DMS79 treated with DMSO at 0.1 percent for 48 hours (cell line): ENCODE measurements at regions not wholly inside any gene's neighbourhood (a gene's known extent, or its start where the extent isn't known, plus 50 kb on each side); places are given as distances from the start of the nearest gene placed in this dataset.
"Not testable (repeated sequence)": the region's sequence is repeated elsewhere in the genome, so short reads cannot be mapped to it uniquely, and the experiment has no call there.

Experiments
- DNase-seq: peaks from one replicate; lab custom pipeline; 2025; lab: John Stamatoyannopoulos, UW

DNA sequence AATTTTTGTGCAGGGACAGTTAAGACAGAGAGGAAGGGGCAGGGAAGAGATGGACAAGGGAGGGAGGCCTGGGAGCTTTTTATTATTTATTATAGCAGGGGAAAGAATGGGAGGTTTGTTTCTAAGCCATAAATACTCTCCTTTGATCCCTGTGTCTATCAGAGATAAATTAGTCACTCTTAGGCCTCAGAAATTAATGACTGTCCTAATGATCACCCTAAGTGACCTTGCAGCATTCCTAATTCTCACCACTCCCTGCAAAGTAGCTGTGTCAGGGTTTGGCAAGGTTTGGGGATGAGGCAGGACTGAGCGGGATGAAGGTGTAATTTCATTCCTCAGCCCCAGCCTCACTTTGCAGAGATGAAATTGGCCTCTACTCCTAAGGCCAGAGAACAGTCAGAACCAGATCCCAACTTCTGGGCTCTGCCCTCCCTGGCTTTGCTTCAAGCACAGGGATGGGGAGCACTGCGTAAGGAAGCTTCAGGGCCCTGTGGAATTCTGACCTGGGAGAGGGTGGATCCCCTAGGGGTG is 95.0 kb downstream of the TMEM17 start:
- DNase-seq, result no peak

DNA sequence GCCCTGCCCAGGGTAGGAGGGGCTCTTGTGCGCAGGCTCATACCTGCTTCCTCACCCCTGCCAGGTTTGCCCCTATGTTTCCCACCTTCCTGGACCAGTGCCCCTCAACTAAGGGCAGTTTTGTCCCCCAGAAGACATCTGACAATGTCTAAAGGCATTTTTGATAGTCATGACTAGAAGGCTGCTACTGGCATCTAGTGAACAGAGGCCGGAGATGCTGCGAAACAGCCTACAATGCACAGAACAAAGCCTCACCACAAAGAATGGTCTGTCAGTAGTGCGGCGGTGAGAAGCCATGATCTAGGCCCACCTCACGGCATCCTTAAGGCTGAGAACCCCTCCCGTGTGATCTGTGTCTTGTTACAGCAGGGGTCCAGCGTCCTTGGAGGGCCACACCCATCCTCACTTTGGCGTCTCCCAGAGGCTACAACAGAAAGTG is 96.0 kb downstream of the TMEM17 start:
- no peak for DNase-seq

DNA sequence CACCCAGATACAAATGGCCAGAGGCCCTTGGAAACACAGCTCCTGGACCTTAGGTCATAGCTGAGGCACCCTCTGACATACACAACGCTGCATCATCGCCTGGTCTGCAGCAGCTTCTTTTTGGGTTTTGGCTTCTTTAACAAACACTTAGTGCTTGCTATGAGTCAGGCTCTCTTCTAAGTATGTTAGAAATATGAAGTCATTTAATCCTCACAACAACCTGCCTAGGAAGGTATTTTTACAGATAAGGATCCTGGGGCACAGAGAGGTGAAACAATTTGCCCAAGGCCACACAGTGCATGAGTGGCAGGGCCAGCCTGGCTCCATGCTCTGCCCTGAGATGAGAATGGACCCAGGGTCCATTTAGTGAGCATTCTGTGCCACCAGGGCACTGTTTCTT is 96.6 kb downstream of the TMEM17 start:
- DNase-seq, result no peak

DNA sequence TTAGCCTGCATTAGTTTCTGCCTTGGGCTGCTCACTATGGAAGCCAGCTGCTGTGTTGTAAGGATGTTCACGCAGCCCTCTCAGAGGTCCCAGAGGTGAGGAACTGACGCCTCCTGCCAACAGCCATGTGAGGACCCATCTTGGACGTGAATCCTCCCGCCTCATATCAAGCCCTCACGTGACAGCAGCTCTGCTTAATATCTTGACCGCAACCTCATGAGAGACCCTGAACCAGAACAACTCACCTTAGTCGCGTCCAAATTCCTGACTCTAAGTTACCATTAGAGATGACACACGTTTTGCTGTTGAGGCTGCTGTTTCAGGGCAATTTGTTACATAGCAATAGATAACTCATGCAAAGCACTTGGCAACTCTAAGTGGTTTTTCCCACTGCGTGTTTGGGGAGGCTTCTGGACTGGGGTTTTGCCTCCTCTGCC is 97.7 kb downstream of the TMEM17 start:
- no peak for DNase-seq

DNA sequence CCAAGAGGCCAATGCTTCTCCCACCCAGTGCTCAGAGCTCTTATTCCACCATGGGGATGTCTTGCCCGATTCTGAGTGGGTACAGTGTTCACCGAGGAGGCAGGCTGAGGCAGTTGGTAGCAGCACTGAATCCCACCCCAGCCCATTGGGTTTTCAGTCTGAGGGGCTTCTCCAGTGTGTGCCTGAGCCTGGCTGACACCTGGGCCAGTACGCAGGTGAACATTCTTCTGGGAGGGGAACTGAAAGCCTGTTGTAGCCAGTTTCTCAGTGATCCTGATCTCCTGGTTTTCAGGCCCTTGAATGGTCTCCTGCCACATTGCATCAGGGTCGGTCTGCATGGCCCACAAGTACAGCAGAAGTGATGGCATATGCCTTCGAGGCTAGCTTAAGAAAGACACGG is 98.2 kb downstream of the TMEM17 start:
- DNase-seq, result no peak

DNA sequence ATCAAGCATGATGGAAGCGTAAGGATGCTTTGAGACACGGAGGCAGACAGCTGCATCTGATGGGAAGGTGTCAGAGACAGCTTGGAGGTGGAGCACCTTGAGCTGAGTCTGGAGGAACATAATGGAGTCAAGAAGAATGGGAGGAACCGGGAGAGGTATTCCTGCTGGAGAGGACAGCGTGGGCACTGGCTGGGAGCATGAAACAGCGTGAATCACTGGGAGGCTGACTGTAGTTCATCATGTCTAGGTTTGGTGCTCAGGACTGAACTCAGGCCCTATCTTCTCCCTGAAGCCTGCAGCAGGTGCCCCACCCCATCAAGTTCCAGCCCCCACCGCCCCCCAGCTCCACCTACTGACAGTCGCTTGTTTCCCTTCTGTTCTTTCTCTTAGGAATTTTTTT is 98.6 kb downstream of the TMEM17 start:
- no peak for DNase-seq

DNA sequence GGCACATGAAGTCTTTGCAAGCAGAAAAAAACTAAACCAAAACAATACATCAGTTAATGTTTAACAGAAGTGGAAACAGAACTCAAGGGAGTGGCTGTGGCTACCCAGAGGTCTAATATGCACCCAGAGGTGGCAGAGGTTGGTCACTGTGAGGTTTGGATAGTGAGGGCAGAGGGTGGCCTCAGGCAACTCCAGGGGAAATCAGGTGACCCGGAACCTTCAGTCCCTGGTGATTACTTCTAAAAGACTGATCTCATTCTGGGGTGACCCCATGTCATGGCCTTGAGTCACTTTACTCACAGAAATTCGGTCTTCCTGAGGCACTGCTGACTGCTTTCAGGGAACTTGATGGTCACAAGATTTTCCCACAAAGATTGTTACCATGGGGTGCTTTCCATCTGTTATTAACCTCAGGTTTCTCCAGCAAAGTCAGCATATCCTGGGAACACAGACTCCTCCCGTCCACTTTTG is 99.4 kb downstream of the TMEM17 start:
- DNase-seq, result no peak

DNA sequence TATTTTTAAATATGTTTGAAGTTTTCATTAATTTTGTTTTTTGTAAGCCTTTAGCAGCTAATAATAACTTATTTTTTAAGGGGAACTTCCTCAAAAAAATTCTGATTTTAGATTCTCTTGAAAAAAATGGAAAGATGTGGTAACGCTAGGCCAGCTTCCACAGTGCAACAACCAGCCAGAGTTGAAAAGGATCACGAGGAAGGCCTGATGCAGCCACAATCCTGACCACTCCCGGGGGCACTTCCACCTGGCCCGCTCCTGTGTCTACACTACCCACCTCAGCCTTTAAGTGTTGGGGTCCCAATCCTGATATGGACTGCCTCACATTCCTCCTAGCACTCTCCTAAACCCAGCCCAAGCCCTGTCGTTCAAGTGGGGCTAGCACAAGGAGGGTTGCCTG is 101.1 kb downstream of the TMEM17 start:
- no peak for DNase-seq

DNA sequence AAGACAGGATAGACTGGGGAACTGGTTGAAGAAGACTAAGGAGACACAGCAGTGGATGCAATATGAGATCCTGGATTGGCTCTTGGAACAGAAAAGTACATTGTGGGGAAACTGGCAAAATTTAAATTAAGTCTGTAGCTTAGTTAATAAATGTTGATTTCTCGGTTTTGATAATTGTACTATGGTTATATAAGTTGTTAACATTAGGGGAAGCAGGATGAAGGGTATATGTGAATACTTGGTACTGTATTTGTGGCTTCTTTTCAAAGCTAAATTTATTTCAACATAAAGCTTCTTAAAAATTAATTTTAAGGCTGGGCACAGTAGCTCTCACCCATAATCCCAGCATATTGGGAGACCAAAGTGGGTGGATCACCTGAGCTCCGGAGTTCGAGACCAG is 103.8 kb downstream of the TMEM17 start:
- no peak for DNase-seq

DNA sequence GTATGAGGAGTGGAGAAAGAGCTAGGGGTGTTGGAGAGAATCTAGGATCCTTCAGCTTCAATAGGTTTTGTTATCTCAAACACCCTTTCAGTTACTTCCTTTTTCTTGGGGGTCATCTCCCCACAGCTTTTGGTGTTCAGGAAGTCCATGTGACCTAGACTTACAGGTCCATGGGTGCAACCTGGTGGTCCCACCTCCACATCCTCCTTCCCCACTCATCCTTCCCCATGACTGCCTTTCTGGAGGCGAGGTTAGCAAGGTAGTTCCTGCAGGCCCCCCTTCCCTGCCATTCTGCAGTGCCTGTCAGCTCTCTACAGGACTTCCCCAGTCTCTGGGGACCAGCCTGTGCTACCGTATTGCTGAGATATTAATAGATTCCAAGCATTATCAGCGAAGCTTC is 107.6 kb downstream of the TMEM17 start:
- DNase-seq, result no peak

DNA sequence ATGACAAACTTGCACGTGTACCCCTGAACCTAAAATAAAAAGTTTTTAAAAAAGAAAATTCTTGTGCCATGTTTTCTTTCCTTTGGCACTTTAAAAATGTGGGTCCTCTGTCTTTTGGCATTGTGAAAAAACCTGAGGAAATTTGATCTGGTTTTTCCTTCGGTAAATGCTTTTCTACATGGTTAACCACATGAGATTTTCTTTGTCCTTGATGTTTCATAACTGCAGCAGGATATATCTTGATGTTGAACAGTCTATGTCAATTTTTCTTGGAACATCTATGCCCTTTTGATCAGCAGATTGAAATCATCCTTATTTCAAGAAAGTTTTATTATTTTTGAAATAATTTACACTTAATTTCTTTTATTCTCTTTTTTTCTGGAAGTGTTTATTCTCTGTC is 109.1 kb downstream of the TMEM17 start:
- DNase-seq, result no peak

DNA sequence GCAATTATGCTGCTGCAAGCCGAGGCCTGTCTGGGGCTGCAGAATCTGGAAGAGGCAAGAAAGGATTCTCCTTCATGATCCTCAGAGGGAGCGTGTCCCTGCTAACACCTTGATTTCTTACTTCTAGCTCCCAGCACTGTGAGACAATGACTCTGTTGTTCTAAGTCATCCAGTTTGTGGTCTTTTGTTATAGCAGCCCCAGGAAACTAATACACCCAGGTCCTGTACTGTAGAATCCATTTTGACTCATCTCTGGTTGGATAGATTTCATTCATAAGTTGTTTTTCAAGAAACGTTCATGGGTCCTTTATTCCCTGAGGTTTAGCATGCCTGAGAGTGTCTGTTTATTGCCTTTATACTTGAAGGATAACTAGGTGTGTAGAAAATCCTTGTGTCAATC is 112.7 kb downstream of the TMEM17 start:
- DNase-seq, result no peak

DNA sequence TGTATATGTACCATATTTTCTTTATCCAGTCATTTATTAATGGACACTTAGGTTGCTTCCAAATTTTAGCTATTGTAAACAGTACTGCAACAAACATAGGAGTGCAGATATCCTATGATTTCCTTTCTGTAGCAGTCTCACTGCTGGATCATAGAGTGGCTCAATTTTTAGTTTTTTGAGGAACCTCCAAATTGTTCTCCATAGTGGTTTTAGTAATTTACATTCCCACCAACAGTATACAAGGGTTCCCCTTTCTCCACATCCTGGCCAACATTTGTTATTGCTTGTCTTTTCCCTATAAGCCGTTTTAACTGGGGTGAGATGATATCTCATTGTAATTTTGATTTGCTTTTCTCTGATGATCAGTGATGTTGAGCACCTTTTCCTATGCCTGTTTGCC is 114.3 kb downstream of the TMEM17 start:
- no peak for DNase-seq

DNA sequence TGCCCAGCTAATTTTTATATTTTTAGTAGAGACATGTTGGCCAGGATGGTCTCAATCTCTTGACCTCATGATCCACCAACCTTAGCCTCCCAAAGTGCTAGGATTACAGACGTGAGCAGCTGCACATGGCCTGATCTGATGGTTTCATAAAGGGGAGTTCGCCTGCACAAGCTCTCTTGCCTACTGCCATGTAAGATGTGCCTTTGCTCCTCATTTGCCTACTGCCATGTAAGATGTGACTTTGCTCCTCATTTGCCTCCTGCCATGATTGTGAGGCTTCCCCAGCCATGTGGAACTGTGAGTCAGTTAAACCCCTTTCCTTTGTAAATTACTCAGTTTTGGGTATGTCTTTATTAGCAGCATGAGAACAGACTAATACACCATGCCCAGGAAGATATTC is 119.6 kb downstream of the TMEM17 start:
- DNase-seq, result not testable (repeated sequence)

DNA sequence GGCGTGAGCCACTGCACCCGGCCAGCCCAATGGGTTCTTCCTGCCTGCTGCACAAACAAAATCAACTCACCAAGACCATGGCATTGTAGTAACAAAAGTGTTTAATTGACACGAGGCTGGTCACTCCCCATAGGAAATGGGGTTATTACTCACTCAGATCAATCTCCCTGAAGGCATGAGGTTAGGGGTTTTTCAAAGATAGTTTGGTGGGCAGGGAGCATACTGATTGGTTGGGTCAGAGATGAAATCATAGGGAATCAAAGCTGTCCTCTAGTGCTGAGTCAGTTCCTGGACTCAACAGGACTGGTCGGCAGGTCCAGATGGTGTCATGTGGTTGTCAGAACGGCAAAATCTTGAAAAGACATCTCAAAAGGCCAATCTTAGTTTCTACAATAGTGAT is 122.1 kb downstream of the TMEM17 start:
- no peak for DNase-seq

DNA sequence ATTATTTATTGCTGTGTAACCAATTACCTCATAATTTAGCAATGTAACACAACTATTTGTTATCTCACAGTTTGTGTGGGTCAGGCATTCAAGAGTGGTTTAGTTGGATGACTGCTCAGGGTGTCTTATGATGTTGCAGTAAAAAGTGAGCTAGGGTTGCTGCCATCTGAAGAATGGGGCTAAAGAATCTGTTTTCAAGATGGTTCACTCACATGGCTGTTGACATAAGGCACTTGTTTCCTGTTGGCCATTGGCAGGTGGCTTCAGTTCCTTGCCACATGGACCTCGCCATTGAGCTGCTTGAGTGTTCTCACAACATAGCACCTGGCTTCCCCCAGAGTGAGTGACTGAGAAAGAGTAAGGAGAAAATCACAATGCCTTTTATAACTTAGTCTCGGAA is 123.2 kb downstream of the TMEM17 start:
- DNase-seq, result no peak

DNA sequence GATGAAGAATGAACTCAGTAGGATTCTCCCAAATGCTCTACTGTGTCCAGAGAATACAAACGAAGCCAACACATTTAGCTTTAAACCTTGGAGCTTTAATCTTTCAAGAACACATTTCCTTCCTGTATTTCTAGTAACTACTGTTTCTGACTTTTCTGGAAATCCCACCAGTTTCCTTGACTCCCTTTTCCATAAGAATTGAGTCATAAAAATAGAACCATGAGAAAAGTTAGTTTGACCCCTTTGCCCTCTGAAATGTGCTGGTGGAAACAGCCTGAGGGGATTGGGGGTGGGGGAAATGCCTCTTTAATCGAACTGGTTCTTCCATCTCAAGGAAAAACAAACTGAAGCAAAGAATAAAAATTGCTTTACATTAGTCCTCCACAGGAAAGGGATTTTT is 123.9 kb downstream of the TMEM17 start:
- DNase-seq, result no peak

DNA sequence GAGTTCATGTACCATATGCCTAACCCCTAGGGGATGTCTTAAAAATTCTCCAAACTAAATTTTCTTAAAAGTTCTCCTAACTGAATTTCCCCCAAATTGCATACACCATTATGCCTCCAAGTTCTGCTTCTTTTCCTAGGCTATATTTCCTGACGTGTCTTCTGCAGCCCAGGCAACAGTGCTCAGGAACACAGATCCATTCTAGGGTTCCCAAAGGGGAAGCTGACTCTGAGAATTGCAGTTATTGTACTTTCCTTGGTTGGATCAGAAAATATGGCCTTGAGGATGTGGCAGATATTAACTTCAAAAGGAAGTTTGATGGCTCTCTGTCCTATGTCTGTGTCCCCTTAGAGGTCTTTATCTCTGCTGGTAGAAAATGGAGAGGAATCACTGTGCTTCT is 124.3 kb downstream of the TMEM17 start:
- DNase-seq, result no peak

DNA sequence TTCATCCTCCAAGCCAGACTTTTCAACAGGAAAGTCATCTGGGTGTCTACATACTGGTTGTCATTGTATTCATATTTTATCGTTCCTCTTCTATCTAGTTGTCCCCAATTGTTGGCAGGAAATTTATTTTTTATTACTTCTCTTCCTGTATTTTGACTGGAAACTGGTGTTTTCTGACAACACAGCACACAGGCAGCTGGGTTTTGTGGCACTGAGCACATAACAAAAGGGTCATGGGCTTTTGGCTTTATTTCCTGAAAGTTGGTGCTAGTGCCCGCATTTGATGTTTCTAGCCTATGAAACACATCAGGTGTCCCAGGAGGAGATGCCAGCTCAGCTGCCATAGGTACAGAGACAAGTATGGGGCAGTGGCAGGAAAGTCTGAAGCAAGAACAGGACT is 126.4 kb downstream of the TMEM17 start:
- no peak for DNase-seq

DNA sequence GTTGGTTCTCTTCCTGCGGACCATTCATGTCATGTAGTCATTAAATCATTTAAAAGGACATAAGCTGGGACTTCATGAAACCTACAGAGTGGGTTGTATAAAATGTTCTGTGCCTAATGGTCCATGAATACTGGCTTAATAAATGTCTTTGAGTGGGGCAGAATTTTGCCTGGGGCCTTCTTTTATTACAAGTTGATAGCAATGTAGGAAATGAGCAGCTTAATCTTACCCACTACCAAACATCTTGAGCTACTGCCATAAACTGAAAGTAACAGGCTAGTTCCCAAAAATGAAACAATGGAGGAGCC is 130.9 kb downstream of the TMEM17 start:
- peak; percentile 97 for DNase-seq

DNA sequence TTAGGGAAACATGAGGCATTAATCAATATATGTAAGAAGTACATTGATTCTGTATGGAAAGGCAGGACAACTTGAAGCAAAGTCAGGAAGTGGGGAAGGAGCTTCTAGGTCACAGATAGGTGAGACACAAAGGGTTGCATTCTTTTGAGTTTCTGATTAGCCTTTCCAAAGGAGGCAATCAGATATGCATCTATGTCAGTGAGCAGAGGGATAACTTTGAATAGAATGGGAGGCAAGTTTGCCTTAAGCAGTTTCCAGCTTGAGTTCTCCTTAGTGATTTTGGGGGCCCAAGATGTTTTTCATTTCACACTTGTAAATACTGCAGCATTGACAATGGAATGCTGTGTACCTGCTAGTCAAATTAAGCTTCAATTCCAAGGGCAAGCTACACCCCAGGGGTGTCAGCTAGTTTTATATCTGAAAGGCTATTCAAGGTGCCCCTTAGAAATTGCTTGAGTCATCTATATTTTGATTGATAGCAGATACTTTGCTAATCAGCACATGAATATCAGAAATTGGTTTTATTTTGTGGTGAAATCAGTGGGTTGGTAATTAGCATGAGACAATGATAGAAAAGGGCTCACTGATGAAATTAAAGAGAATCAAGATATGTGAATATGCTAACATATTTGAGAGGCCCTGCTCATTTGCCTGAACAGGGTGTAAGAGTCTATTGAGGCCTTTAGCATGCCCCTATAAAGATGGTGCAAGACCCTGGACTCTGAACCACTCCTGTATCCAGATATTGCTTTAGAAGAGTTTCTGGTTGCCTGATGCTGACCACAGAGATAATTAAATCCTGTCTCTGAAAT is 131.5 kb downstream of the TMEM17 start:
- DNase-seq, result no peak

DNA sequence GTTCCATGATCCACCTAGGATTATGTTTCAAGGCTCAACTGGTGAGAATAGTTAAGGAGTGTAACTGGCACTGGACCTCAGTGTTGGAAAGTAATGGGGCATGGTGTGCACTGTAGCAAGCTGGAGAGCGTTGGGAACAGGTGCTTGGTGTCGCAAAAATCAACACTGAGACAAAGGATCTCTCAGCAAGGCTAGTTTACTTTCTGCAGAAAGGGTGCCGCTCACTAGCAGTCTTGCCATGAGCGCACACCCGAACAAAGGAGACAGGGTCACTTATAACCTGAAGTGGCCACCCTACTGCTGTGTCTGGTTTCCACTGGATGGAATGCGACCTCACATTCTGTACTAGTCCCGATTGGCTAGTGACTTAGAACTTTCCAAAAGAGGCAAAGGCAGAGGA is 133.2 kb downstream of the TMEM17 start:
- no peak for DNase-seq

DNA sequence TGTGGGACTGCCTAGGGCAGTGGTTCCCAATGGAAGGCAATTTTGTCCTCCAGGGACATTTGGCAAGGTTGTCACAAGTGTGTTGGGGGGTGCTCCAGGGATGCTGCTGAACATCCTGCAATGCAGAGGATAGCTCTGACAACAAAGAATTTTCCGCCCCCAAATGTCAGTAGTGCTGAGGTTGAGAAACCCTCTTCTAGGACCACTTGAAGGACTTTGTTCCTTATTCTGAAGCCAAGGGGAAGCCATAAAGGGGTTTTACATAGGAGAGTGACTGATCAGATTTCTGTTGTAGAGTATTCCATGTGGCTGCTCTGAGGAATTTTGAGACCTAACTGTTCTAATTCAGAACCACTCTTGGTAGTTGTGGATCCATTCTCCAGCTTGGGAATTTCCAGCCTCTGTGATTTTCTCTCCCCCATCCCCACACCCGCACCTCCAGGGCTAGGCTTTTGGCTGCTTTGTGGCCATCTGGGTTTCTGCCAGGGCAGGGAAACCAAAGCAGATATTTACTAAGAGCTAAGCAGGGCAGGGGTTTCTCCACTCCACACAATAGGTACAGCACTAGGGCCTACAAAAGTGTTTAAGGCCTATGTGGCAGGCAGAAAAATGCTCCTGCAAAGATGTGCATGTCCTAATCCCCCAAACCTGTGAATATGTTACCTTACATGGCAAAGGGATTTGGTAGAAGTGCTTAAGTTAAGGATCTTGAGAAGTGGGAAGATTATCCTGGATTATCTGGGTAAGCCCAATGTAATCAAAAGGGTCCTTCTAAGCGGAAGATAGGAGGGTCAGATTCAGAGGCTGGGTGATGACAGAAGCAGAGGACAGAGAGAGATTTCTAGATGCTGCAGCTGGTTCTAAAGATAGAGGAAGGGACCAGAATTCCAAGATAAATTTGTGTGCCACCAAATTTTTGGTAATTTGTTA is 135.4 kb downstream of the TMEM17 start:
- DNase-seq, result no peak
